ENCODE measurements at regions not wholly inside any gene's neighbourhood (a gene's known extent, or its start where the extent isn't known, plus 50 kb on each side); places are given as distances from the start of the nearest gene placed in this dataset.

DNA sequence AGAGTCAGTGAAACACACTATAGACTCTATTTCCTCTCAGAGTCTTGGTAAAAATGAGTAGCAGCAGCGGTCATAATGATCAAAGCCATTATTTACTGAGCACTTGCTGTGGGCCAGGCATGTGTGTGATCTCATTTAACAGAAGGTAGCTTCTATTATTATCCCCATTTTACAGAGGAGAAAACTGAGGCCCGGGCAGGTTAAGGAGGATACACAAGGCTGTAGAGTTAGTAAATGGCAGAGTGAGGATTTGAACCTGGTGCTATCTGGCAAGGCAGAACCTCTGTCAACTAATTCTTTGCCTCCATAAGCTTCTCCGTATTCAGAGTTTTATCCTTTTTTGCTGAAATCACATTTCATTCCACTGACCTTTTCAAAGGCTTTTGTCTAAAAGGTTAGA is 122.2 kb upstream of the SALL4 start:
- TF ChIP-seq POLR2AphosphoS5 (IDR thresholded peaks at IDR 0.05; ENCODE audit: borderline replicate concordance, low read depth, low read length), result no peak
- TF ChIP-seq FOXP2 (optimal IDR thresholded peaks at IDR 0.05; ENCODE audit: control extremely low read depth, extremely low read length, insufficient read depth), result no peak
- TF ChIP-seq EZH2 (IDR thresholded peaks at IDR 0.05), result no peak
